SJCRH30 (cell line): ENCODE measurements at regions not wholly inside any gene's neighbourhood (a gene's known extent, or its start where the extent isn't known, plus 50 kb on each side); places are given as distances from the start of the nearest gene placed in this dataset.

Experiments used
- DNase-seq, 2 experiments: peaks; one replicate each; pipeline ENCODE4 v3.0.0-alpha.2; 2015 to 2020
- H3K27ac ChIP-seq: fragments of 250-450 bp; sonication (Bioruptor Pico); 2 replicates; pipeline ENCODE4 v1.5.1; 2020; ENCODE audit warnings: mild to moderate bottlenecking, moderate library complexity
- H3K27me3 ChIP-seq: fragments of 250-450 bp; sonication (Bioruptor Pico); 2 replicates; pipeline ENCODE4 v1.5.1; 2020; ENCODE audit warnings: mild to moderate bottlenecking, moderate library complexity
- H3K36me3 ChIP-seq: fragments of 250-450 bp; sonication (Bioruptor Pico); 2 replicates; pipeline ENCODE4 v1.5.1; 2020; ENCODE audit warnings: mild to moderate bottlenecking, moderate library complexity
- H3K4me1 ChIP-seq: fragments of 250-450 bp; sonication (Bioruptor Pico); 2 replicates; pipeline ENCODE4 v1.5.1; 2020; ENCODE audit warnings: mild to moderate bottlenecking, moderate library complexity
- H3K4me3 ChIP-seq: fragments of 250-450 bp; sonication (Bioruptor Pico); 2 replicates; pipeline ENCODE4 v1.5.1; 2020; ENCODE audit warnings: mild to moderate bottlenecking, moderate library complexity
- H3K9me3 ChIP-seq: fragments of 250-450 bp; sonication (Bioruptor Pico); replicated peaks from 2 replicates; pipeline ENCODE4 v1.5.1; 2020; ENCODE audit warnings: mild to moderate bottlenecking, moderate library complexity

GRCh38 chr1:182142621-182143020 lies 81.1 kb upstream of the ZNF648 start:
- DNase-seq: no peak
- Histone ChIP-seq H3K27me3 (no peaks in the 10 kb centered on the region), H3K9me3 (no peaks in the 10 kb centered on the region), H3K4me1 (peaks cover 7% of the 10 kb centered on the region; the same call in 1 of the 2 replicates), H3K4me3 (no peak overlapping the region), H3K27ac (no peak overlapping the region), H3K36me3 (no peaks in the 10 kb centered on the region)

GRCh38 chr1:182141040-182141439 lies 79.5 kb upstream of the ZNF648 start:
- no peak overlapping the region for H3K4me3 ChIP-seq
- no peaks in the 10 kb centered on the region for H3K9me3 ChIP-seq
- no peaks in the 10 kb centered on the region for H3K36me3 ChIP-seq
- no peaks in the 10 kb centered on the region for H3K27me3 ChIP-seq
- H3K4me1 ChIP-seq: peaks cover 7% of the 10 kb centered on the region; the same call in 1 of the 2 replicates
- no peak overlapping the region for H3K27ac ChIP-seq
- DNase-seq: no peak

GRCh38 chr1:182139496-182139895 lies 78.0 kb upstream of the ZNF648 start:
- Histone ChIP-seq H3K27ac (no peak overlapping the region), H3K4me1 (peaks cover 7% of the 10 kb centered on the region; the same call in 1 of the 2 replicates), H3K27me3 (no peaks in the 10 kb centered on the region), H3K36me3 (no peaks in the 10 kb centered on the region), H3K4me3 (no peak overlapping the region), H3K9me3 (no peaks in the 10 kb centered on the region)
- DNase-seq: no peak

GRCh38 chr1:182137546-182137945 lies 76.0 kb upstream of the ZNF648 start:
- no peak overlapping the region for H3K4me3 ChIP-seq
- no peak overlapping the region for H3K27ac ChIP-seq
- H3K4me1 ChIP-seq: no peaks in the 10 kb centered on the region
- DNase-seq: no peak
- no peaks in the 10 kb centered on the region for H3K27me3 ChIP-seq
- no peaks in the 10 kb centered on the region for H3K9me3 ChIP-seq
- H3K36me3 ChIP-seq: no peaks in the 10 kb centered on the region

GRCh38 chr1:182135946-182136345 lies 74.4 kb upstream of the ZNF648 start:
- Histone ChIP-seq H3K4me1 (no peaks in the 10 kb centered on the region), H3K27me3 (no peaks in the 10 kb centered on the region), H3K36me3 (no peaks in the 10 kb centered on the region), H3K4me3 (no peak overlapping the region), H3K9me3 (no peaks in the 10 kb centered on the region), H3K27ac (no peak overlapping the region)
- no peak for DNase-seq

- H3K27me3 ChIP-seq: no peaks in the 10 kb centered on the region
- H3K27ac ChIP-seq: no peak overlapping the region
- H3K4me1 ChIP-seq: no peaks in the 10 kb centered on the region
- H3K4me3 ChIP-seq: no peak overlapping the region
- no peak for DNase-seq
- H3K36me3 ChIP-seq: no peaks in the 10 kb centered on the region
- no peaks in the 10 kb centered on the region for H3K9me3 ChIP-seq
These were observed 72.7 kb upstream of the ZNF648 start for GRCh38 chr1:182134257-182134656.

- Histone ChIP-seq H3K27ac (no peak overlapping the region), H3K9me3 (no peaks in the 10 kb centered on the region), H3K36me3 (no peaks in the 10 kb centered on the region), H3K4me1 (no peaks in the 10 kb centered on the region), H3K4me3 (no peak overlapping the region), H3K27me3 (no peaks in the 10 kb centered on the region)
- no peak for DNase-seq
These were observed 71.7 kb upstream of the ZNF648 start for GRCh38 chr1:182133181-182133580.

GRCh38 chr1:182129398-182129797 lies 67.9 kb upstream of the ZNF648 start:
- Histone ChIP-seq H3K27ac (no peak overlapping the region), H3K27me3 (no peaks in the 10 kb centered on the region), H3K4me3 (no peak overlapping the region), H3K4me1 (no peaks in the 10 kb centered on the region), H3K9me3 (no peaks in the 10 kb centered on the region), H3K36me3 (no peaks in the 10 kb centered on the region)
- no peak for DNase-seq

GRCh38 chr1:182128502-182128901 lies 67.0 kb upstream of the ZNF648 start:
- H3K27me3 ChIP-seq: no peaks in the 10 kb centered on the region
- H3K27ac ChIP-seq: no peak overlapping the region
- H3K4me3 ChIP-seq: no peak overlapping the region
- no peaks in the 10 kb centered on the region; the same call in 1 of the 2 replicates for H3K4me1 ChIP-seq
- no peaks in the 10 kb centered on the region for H3K36me3 ChIP-seq
- no peak for DNase-seq
- H3K9me3 ChIP-seq: no peaks in the 10 kb centered on the region

GRCh38 chr1:182127656-182128055 lies 66.1 kb upstream of the ZNF648 start:
- Histone ChIP-seq H3K4me3 (no peak overlapping the region), H3K36me3 (no peaks in the 10 kb centered on the region), H3K4me1 (peaks cover 8% of the 10 kb centered on the region), H3K27ac (no peak overlapping the region), H3K27me3 (no peaks in the 10 kb centered on the region), H3K9me3 (no peaks in the 10 kb centered on the region)
- no peak for DNase-seq

GRCh38 chr1:182126272-182126800 lies 64.8 kb upstream of the ZNF648 start:
- no peak for DNase-seq
- Histone ChIP-seq H3K27ac (no peak overlapping the region), H3K4me1 (peaks cover 19% of the 10 kb centered on the region), H3K9me3 (no peaks in the 10 kb centered on the region), H3K4me3 (no peak overlapping the region), H3K36me3 (no peaks in the 10 kb centered on the region), H3K27me3 (no peaks in the 10 kb centered on the region)

- Histone ChIP-seq H3K4me3 (no peak overlapping the region), H3K36me3 (no peaks in the 10 kb centered on the region), H3K27ac (peak overlapping the region; percentile 98), H3K27me3 (no peaks in the 10 kb centered on the region), H3K9me3 (no peaks in the 10 kb centered on the region), H3K4me1 (peaks cover 34% of the 10 kb centered on the region)
- no peak for DNase-seq
These were observed 61.4 kb upstream of the ZNF648 start for GRCh38 chr1:182122913-182123260.

GRCh38 chr1:182122256-182122912 lies 60.9 kb upstream of the ZNF648 start:
- DNase-seq: peak; percentile 88 to 93
- no peak overlapping the region for H3K4me3 ChIP-seq
- H3K27ac ChIP-seq: peak overlapping the region; percentile 98
- peaks cover 34% of the 10 kb centered on the region for H3K4me1 ChIP-seq
- no peaks in the 10 kb centered on the region for H3K36me3 ChIP-seq
- no peaks in the 10 kb centered on the region for H3K27me3 ChIP-seq
- H3K9me3 ChIP-seq: no peaks in the 10 kb centered on the region

- peaks cover 34% of the 10 kb centered on the region for H3K4me1 ChIP-seq
- no peaks in the 10 kb centered on the region for H3K9me3 ChIP-seq
- peak overlapping the region; percentile 98 for H3K27ac ChIP-seq
- no peaks in the 10 kb centered on the region for H3K36me3 ChIP-seq
- H3K27me3 ChIP-seq: no peaks in the 10 kb centered on the region
- H3K4me3 ChIP-seq: no peak overlapping the region
- no peak for DNase-seq
These were observed 60.3 kb upstream of the ZNF648 start for GRCh38 chr1:182121787-182122186.

- DNase-seq: peak; percentile 85 to 87
- peaks cover 34% of the 10 kb centered on the region for H3K4me1 ChIP-seq
- peak overlapping the region; percentile 9; the same call in 1 of the 2 replicates for H3K4me3 ChIP-seq
- peak overlapping the region; percentile 98 for H3K27ac ChIP-seq
- H3K9me3 ChIP-seq: no peaks in the 10 kb centered on the region
- no peaks in the 10 kb centered on the region for H3K27me3 ChIP-seq
- H3K36me3 ChIP-seq: no peaks in the 10 kb centered on the region
These were observed 59.1 kb upstream of the ZNF648 start for GRCh38 chr1:182120411-182121258.
